Stimulated activated CD8-positive, alpha-beta memory T cell treated with anti-CD3 and anti-CD28 coated beads, Interleukin-12 subunit alpha, Interleukin-12 subunit beta, amount 100 ng/mL, for 24 hours (primary cell): ENCODE measurements at regions not wholly inside any gene's neighbourhood (a gene's known extent, or its start where the extent isn't known, plus 50 kb on each side); places are given as distances from the start of the nearest gene placed in this dataset.

ENCODE experiments used
- DNase-seq: peaks from one replicate; pipeline ENCODE4 v3.0.0-alpha.2; 2020; ENCODE audit errors: extremely low read depth

- no peak for DNase-seq
These were observed 455.4 kb downstream of the EBF1 start for GRCh38 chr5:158644301-158644700.

- DNase-seq: no peak
These were observed 455.9 kb downstream of the EBF1 start for GRCh38 chr5:158643840-158644239.

- no peak for DNase-seq
These were observed 456.8 kb downstream of the EBF1 start for GRCh38 chr5:158642879-158643278.

GRCh38 chr5:158641016-158641415, 458.7 kb downstream of the EBF1 start:
- DNase-seq: no peak

DNA sequence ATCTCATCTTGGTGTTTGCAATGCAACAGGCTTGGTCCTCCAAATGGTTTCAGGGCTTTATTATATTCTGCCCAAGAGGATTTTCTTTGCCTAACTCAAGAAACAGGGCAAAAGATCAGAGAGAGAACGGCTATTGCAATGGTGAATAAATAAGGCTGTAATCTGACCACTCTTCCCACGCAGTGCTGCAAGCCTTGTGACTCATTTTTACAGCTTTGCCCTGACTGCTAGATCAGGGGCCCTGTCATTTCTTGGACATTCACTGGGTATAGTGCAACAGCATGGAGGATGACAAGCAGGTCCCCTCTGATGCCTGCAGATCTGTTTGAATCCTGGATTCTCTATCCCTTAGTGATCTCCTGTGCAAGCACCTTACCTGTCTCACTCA, 459.1 kb downstream of the EBF1 start:
- DNase-seq: no peak

DNA sequence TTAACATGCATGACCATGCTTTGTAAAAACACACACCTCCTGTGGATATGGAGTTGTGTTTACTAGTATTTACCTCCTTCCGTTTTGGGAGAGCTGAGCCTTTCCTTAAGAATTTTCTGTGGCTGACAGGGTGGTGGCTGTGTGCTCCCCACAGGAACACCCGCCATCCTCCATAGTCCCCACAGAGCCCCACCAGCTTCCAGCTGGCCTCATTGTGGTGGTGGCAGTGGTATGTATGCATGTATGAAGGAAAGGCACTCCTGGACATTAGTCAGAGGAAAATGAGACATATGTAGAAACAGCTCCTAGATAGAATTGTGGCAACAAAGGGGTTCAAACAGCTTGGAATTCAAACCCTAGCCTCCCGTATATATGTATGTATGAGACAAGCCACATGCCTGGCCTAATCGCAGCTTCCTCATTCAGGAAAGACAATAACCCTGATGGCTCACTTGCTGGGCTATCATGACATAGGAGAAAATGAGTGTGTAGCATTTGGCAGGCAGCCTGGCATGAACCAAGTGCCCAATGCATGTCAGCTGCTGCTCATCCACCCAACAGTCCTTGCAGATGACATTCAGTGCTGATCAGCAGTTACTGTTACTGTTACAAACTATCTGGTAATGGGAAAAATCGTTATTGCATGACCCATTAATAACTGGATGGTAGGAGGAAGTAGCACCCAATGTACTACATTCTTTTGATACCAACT, 459.7 kb downstream of the EBF1 start:
- no peak for DNase-seq

DNA sequence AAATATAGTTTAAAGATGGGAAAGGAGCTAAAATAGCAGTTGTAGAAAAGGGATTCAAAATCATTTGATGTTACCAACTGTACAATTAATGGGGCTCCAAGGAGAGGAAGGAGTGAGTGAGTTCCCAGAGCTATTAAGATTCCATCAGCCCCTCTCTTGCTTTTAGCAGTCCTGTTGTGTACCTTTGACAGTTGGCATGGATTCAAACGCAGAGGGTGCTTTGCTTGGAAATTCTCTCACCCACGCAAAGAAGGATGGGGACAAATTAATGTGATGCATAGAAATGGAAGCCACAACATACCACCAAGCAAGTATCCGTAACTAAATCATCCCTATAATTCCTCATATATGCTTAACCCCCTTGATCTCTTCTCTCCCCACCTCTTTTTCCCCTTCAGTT, 461.3 kb downstream of the EBF1 start:
- DNase-seq: no peak

DNA sequence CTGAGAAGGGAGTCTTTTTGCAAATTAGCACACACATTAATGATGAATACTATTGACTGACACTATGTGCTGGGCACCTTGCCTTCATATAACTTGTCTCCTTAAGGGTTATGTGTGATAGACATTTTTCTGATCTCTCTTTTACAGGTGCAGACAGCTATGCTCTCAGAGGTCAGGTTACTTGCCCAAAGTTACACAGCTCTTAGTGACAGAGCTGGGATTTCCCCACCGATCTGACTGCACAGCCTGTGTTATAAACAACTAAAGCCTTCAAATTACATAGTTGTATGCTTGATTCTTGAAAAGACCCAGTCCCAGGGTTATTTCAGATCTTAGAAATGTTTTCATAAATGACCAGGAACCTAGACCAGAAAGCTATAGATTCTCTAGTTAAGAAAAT, 462.7 kb downstream of the EBF1 start:
- DNase-seq: no peak

DNA sequence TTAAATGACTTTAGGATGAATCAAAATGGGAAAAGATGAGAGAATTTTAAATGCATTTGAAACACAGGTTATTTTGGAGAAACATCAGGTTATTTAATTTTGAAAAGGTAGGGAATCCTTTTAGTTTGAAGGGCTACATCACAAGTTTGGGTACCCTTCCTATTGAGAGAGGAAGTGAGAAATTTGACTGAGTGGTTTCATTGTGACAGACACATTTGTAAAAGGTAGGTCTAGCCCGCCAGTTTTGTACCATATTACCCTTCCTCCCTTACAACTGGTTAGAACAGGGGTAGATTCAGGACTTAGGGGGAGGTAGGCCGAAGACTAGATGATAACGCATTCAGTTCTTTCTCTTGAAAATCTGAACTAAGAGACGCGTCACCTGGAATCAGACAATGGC, 464.2 kb downstream of the EBF1 start:
- DNase-seq: no peak

DNA sequence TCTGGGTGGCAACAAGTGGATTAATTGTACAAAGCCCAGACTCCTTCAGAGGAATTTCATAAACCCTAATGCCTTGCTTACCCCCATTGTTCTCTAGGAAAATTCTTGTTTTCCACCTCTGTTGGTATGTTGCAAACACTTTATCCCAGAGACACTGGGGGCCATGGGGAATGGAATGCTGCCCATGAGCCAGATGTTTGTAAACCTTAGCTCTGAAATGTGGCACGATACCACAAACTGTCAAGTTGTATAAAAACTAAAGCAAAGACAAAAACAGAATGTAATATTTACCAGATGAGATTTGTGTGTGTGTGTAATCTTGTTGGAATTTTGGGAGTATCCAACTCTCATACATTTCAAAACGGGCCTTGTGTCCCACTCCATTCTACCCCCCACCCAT, 465.0 kb downstream of the EBF1 start:
- no peak for DNase-seq

- DNase-seq: no peak
These were observed 470.0 kb downstream of the EBF1 start for GRCh38 chr5:158629591-158630312.

GRCh38 chr5:158626718-158627117, 473.0 kb downstream of the EBF1 start:
- no peak for DNase-seq

- no peak for DNase-seq
These were observed 475.7 kb downstream of the EBF1 start for GRCh38 chr5:158623971-158624370.

- DNase-seq: no peak
These were observed 478.3 kb downstream of the EBF1 start for GRCh38 chr5:158621391-158621790.

- DNase-seq: no peak
These were observed 480.5 kb downstream of the EBF1 start for GRCh38 chr5:158619083-158619788.

DNA sequence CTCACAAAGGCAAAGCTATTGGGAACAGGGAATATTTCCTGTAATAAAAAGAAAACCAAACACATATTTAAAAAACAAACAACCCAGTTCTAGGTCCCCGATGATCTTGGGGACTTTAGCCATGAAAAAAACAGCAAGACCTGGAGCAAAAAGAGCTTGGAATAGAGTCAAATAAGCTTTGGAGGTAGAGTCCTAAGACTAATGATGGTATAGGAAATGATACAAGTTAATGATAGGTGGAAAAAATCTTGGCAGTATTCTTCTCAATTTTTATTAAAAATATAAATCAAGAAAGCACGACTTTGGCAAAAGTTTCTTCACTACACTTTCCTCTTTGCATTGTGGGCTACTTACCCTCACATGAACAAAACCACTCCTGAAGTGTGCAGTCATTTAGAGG, 481.5 kb downstream of the EBF1 start:
- DNase-seq: no peak

DNA sequence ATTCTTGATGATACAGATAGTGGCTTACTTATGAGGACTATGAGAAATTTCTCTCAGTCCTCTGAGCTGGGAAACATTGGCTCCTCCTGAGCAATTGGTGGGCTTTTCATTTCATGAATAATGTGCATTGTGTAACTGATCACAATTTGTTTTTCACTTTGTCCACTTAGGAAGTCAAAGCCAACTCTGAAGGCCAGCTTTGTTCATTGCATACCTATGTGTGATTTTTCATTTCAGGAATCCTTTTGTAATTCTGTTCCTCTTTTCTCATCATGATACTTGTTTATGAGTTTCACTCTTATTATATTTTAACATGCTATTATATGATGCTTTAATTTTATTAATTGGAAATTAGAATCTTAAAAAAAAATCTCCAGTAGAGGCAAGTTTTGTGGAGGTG, 483.0 kb downstream of the EBF1 start:
- no peak for DNase-seq

DNA sequence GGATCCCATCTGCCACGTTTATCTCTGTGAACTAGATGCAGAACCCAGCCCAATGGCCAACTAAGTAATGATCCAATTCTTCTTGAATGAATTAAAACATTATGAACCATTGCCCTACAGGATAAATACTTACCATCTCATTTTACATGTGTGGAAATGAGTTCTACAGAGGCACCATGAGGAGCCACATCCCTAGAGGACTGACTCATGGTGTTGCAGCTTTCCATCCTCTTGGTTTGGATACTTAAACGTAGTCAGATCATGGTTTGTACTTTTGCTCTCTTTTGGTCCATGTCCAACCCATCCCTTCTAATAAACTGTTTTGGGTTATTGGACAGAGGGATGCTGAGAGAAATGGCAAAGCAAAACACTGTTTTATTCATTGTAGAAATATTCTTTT, 484.8 kb downstream of the EBF1 start:
- DNase-seq: no peak

DNA sequence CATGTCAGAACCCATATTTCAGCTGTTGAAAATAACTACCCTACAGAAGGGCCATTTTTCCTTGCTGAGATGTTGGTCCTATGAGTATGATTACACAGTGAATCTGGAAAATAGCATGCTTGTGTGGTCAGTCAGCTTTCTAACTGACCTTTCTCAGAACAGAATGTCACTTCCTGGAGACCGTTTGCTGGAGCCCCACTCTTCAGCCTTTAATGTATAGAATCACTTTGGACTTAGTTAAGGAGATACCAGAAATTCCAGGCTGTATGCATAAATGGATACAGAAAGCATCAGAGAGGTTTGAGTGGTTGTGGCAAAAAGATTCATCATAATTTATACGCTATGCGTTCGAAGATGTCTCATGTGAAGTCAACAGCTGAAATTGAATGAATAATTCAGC, 488.1 kb downstream of the EBF1 start:
- no peak for DNase-seq

DNA sequence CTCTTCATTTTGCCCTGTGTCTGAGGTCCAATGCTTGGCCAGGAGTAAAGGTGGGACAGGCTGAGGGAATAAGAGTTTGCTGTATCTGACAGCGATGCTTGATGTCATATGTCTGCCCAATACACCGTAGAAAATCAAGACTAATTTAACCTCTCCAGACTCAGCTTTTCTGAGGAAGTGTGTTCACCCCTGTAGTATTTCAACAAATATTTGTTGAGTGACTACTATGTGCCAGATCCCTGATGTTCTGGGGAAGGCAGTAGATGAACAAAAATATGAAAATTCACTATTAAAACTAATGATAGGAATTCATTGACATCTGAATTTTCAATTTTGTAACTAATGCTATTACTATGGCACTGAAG, 489.7 kb downstream of the EBF1 start:
- DNase-seq: no peak

DNA sequence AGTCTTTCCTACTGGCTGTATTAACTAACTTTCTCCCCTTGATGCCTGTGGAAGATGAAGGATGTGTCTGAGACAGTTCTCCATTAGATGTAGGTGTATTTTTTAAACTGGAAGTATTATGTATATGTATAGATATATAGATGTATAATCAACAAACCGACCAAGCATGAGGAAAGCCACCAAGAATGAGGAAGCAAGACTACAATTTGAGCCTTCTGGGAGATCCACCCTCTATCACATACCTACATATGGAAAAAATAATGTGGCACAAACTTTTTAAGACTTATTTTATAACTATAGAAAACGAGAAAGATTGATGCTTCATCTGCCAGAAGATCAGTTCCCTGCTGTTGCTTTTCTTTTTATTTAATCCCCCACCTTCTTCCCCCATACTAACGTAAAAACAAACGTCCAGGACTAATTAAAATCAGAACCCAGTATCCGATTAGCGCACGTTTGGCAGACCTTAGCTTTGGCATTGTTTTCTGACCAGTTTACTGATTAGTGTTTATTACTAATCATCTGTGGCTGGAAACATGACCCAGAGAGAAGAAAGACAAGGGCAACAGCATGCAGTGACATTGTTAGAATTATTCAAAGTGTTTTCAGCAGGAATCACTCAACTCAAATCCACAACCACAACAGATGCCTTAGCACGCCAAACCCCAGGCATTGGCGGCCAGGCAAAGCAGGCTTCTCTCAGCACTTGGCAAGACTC, 490.2 kb downstream of the EBF1 start:
- no peak for DNase-seq

- no peak for DNase-seq
These were observed 492.6 kb downstream of the EBF1 start for GRCh38 chr5:158607088-158607487.
